Keratinocyte (primary cell): ENCODE measurements at regions not wholly inside any gene's neighbourhood (a gene's known extent, or its start where the extent isn't known, plus 50 kb on each side); places are given as distances from the start of the nearest gene placed in this dataset.

Experiments
- DNase-seq: peaks from one replicate; pipeline ENCODE4 v3.0.0-alpha.2; 2011; ENCODE audit warnings: low read depth, missing footprints, low spot score
- FAIRE-seq: peaks from 2 replicates; lab custom pipeline; 2011; peaks lifted over from hg19 to GRCh38; lab: Jason Lieb, UNC
- H2AFZ ChIP-seq: 2 replicates; pipeline ENCODE4 v1.6.0; 2012; ENCODE audit warnings: low read length, control low read depth, inconsistent platforms; ENCODE audit not compliant: control insufficient read depth
- H3K27ac ChIP-seq: 2 replicates; pipeline ENCODE4 v1.5.1; 2011; ENCODE audit warnings: low read length; ENCODE audit not compliant: control insufficient read depth, insufficient read depth
- H3K27me3 ChIP-seq: 3 replicates; pipeline ENCODE4 v1.6.0; 2011; ENCODE audit warnings: low read length; ENCODE audit not compliant: control insufficient read depth, insufficient read depth; ENCODE audit errors: extremely low read depth
- H3K36me3 ChIP-seq, 2 experiments: 2 replicates in 1 of 2; 3 replicates in 1 of 2; pipeline ENCODE4 v1.5.1; 2011; ENCODE audit warnings: low read length in 2 of 2, mild to moderate bottlenecking in 1 of 2; ENCODE audit not compliant: control insufficient read depth in 2 of 2, insufficient read depth in 2 of 2; ENCODE audit errors: extremely low read depth in 1 of 2
- H3K4me1 ChIP-seq: 3 replicates; pipeline ENCODE4 v1.5.1; 2011; ENCODE audit warnings: low read length; ENCODE audit not compliant: control insufficient read depth, insufficient read depth; ENCODE audit errors: extremely low read depth
- H3K4me2 ChIP-seq: 3 replicates; pipeline ENCODE4 v1.6.0; 2011; ENCODE audit warnings: low read depth, low read length; ENCODE audit not compliant: control insufficient read depth, insufficient read depth; ENCODE audit errors: extremely low read depth
- H3K4me3 ChIP-seq, 3 experiments: fragments of 200-600 bp in 1 of 3; sonication (generic) in 1 of 3; 2 replicates in 2 of 3; 3 replicates in 1 of 3; pipeline ENCODE4 v1.5.1; 2011 to 2016; ENCODE audit warnings: low read length in 3 of 3, mild to moderate bottlenecking in 3 of 3, control low read depth in 2 of 3, inconsistent platforms in 1 of 3, low read depth in 1 of 3, mixed read lengths in 1 of 3, mixed run types in 1 of 3, moderate library complexity in 1 of 3; ENCODE audit not compliant: control insufficient read depth in 2 of 3, insufficient read depth in 2 of 3; ENCODE audit errors: extremely low read depth in 1 of 3
- H3K79me2 ChIP-seq: 2 replicates; pipeline ENCODE4 v1.6.0; 2012; ENCODE audit warnings: low read length; ENCODE audit not compliant: control insufficient read depth, insufficient read depth
- H3K9ac ChIP-seq: 3 replicates; pipeline ENCODE4 v1.6.0; 2011; ENCODE audit warnings: low read length; ENCODE audit not compliant: control insufficient read depth, insufficient read depth; ENCODE audit errors: extremely low read depth
- H3K9me1 ChIP-seq: 3 replicates; pipeline ENCODE4 v1.6.0; 2011; ENCODE audit warnings: low read length; ENCODE audit not compliant: control insufficient read depth, insufficient read depth; ENCODE audit errors: extremely low read depth
- H3K9me3 ChIP-seq: 2 replicates; pipeline ENCODE4 v1.5.1; 2012; ENCODE audit warnings: low read depth, low read length; ENCODE audit not compliant: control insufficient read depth
- H4K20me1 ChIP-seq: 3 replicates; pipeline ENCODE4 v1.6.0; 2011; ENCODE audit warnings: low read length; ENCODE audit not compliant: control insufficient read depth, insufficient read depth; ENCODE audit errors: extremely low read depth
- EZH2 ChIP-seq: IDR thresholded peaks from one replicate; pipeline ENCODE4 v1.6.1; 2012; ENCODE audit warnings: inconsistent platforms, mild to moderate bottlenecking, low read length, moderate library complexity
- dilution Hi-C: fragments of 300-500 bp; cut with MboI; formaldehyde crosslinking; loops from one replicate; pipeline ENCODE4 v1.7.0; 2020; ENCODE audit warnings: low sequenced_read_pairs; ENCODE audit not compliant: extremely low pct_ligation_motif_present
- TF ChIP-seq, protein P1 (sequence below), 3 experiments: IDR thresholded peaks in 1 of 3; conservative IDR thresholded peaks in 1 of 3; optimal IDR thresholded peaks in 1 of 3; 2 replicates in 2 of 3; 3 replicates in 1 of 3; pipeline versions ENCODE3 to v1.5.1; 2011; ENCODE audit warnings: low read length in 3 of 3, mild to moderate bottlenecking in 3 of 3, moderate library complexity in 2 of 3, control low read depth in 1 of 3, inconsistent platforms in 1 of 3; ENCODE audit not compliant: insufficient read depth in 2 of 3; ENCODE audit errors: extremely low read depth in 1 of 3

- no peak overlapping the region for H3K4me3 ChIP-seq
- no peaks in the 10 kb centered on the region for H4K20me1 ChIP-seq
- no peak overlapping the region for H3K27ac ChIP-seq
- H3K27me3 ChIP-seq, result no peaks in the 10 kb centered on the region
- DNase-seq (no peak), FAIRE-seq (no peak)
- H3K4me2 ChIP-seq, result no peak overlapping the region
- no peaks in the 10 kb centered on the region for H3K9me3 ChIP-seq
- H2AFZ ChIP-seq, result no peak overlapping the region
- no peak overlapping the region for H3K9ac ChIP-seq
- dilution Hi-C loops, result no loop called here
- H3K4me1 ChIP-seq, result no peaks in the 10 kb centered on the region
- no peak for TF ChIP-seq EZH2
- TF ChIP-seq, protein P1, sequence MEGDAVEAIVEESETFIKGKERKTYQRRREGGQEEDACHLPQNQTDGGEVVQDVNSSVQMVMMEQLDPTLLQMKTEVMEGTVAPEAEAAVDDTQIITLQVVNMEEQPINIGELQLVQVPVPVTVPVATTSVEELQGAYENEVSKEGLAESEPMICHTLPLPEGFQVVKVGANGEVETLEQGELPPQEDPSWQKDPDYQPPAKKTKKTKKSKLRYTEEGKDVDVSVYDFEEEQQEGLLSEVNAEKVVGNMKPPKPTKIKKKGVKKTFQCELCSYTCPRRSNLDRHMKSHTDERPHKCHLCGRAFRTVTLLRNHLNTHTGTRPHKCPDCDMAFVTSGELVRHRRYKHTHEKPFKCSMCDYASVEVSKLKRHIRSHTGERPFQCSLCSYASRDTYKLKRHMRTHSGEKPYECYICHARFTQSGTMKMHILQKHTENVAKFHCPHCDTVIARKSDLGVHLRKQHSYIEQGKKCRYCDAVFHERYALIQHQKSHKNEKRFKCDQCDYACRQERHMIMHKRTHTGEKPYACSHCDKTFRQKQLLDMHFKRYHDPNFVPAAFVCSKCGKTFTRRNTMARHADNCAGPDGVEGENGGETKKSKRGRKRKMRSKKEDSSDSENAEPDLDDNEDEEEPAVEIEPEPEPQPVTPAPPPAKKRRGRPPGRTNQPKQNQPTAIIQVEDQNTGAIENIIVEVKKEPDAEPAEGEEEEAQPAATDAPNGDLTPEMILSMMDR (optimal IDR thresholded peaks at IDR 0.05 in 1 of 3, IDR thresholded peaks at IDR 0.05 in 1 of 3, conservative IDR thresholded peaks at IDR 0.05 in 1 of 3; ENCODE audit: extremely low read depth in 1 of 3, insufficient read depth in 2 of 3, low read length in 3 of 3), result peak in 1 of 3 experiments; percentile 19
- no peaks in the 10 kb centered on the region for H3K36me3 ChIP-seq
- no peaks in the 10 kb centered on the region for H3K79me2 ChIP-seq
- H3K9me1 ChIP-seq, result no peaks in the 10 kb centered on the region
Measured at GRCh38 chr9:14547245-14548060, 145.8 kb downstream of the ZDHHC21 start.

DNA sequence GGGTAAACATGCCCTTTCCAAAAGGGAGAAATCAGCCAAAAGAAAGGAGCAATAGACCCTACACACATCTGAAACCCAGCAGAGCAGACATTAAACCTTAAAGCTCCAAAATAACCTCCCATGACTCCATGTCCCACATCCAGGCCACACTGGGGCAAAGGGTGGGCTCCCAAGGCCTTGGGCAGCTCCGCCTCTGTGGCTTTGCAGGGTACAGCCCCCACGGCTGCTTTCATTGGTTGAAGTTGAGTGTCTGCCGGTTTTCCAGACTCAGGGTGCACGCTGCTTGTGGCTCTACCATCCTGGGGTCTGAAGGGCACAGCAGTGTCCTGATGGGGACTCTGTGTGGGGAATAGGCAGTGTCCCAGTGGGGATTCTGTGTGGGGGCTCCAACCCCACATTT is 146.5 kb downstream of the ZDHHC21 start:
- Histone ChIP-seq H2AFZ (no peak overlapping the region), H3K27me3 (no peaks in the 10 kb centered on the region), H3K9ac (no peak overlapping the region), H3K9me1 (no peaks in the 10 kb centered on the region), H3K79me2 (no peaks in the 10 kb centered on the region), H3K4me1 (no peaks in the 10 kb centered on the region), H3K4me3 (no peak overlapping the region), H3K36me3 (no peaks in the 10 kb centered on the region), H3K9me3 (no peaks in the 10 kb centered on the region), H3K27ac (no peak overlapping the region), H3K4me2 (no peak overlapping the region), H4K20me1 (no peaks in the 10 kb centered on the region)
- FAIRE-seq (no peak), DNase-seq (no peak)
- dilution Hi-C loops, result no loop called here
- TF ChIP-seq EZH2, result no peak
- TF ChIP-seq, protein P1 (optimal IDR thresholded peaks at IDR 0.05 in 1 of 3, IDR thresholded peaks at IDR 0.05 in 1 of 3, conservative IDR thresholded peaks at IDR 0.05 in 1 of 3; ENCODE audit: extremely low read depth in 1 of 3, insufficient read depth in 2 of 3, low read length in 3 of 3), result no peak
